HEK293 (cell line): ENCODE measurements at regions not wholly inside any gene's neighbourhood (a gene's known extent, or its start where the extent isn't known, plus 50 kb on each side); places are given as distances from the start of the nearest gene placed in this dataset.

Experiments
- CTCF ChIA-PET: fragments of 350-600 bp; formaldehyde crosslinking; extraction: SDS; loops from one replicate; lab custom pipeline; 2021; ENCODE audit warnings: antibody characterized with exemption; lab: Yijun Ruan, JAX
- POLR2A ChIA-PET: fragments of 300-600 bp; formaldehyde crosslinking; extraction: SDS; loops from one replicate; lab custom pipeline; 2020; ENCODE audit warnings: antibody characterized with exemption, inconsistent platforms; lab: Yijun Ruan, JAX
- H3K27ac ChIP-seq: fragments of 200-500 bp; sonication (Bioruptor generic); 2 replicates; pipeline ENCODE4 v1.5.1; 2014; ENCODE audit warnings: low read depth, low read length, control low read depth, inconsistent platforms; ENCODE audit errors: extremely low read depth
- H3K36me3 ChIP-seq, 2 experiments: fragments of 200-500 bp in 1 of 2; sonication (Bioruptor generic) in 1 of 2; 1 replicate in 1 of 2; 2 replicates in 1 of 2; pipeline ENCODE4 v1.5.1; 2014 to 2017; ENCODE audit warnings: inconsistent platforms in 2 of 2, low read length in 2 of 2; ENCODE audit not compliant: control insufficient read depth in 2 of 2, insufficient read depth in 1 of 2
- H3K4me1 ChIP-seq: fragments of 200-500 bp; sonication (Bioruptor generic); 2 replicates; pipeline ENCODE4 v1.5.1; 2014; ENCODE audit warnings: mild to moderate bottlenecking, low read length, inconsistent platforms; ENCODE audit not compliant: control insufficient read depth, insufficient read depth
- H3K4me3 ChIP-seq: 2 replicates; pipeline ENCODE4 v1.5.1; 2011; ENCODE audit warnings: low read depth, mild to moderate bottlenecking, control low read depth, low read length, moderate library complexity
- H3K9me3 ChIP-seq: fragments of 200-500 bp; sonication (Bioruptor generic); 2 replicates; pipeline ENCODE4 v1.5.1; 2014; ENCODE audit warnings: low read depth, low read length, inconsistent platforms; ENCODE audit not compliant: control insufficient read depth, insufficient read depth
- HOXC10 ChIP-seq: sonication (generic); formaldehyde crosslinking; IDR thresholded peaks from 2 replicates; pipeline ENCODE4 v1.8.1; 2023; ENCODE audit warnings: mild to moderate bottlenecking, missing genetic modification reagents
- OSR2 ChIP-seq: fragments of 450-650 bp; formaldehyde crosslinking; IDR thresholded peaks from 2 replicates; pipeline ENCODE4 v1.5.1; 2016; ENCODE audit warnings: missing biosample characterization, missing genetic modification characterization
- SCRT1 ChIP-seq: fragments of 450-650 bp; formaldehyde crosslinking; IDR thresholded peaks from 2 replicates; pipeline ENCODE4 v1.5.1; 2016; ENCODE audit warnings: missing biosample characterization, missing genetic modification characterization, borderline replicate concordance
- ZNF138 ChIP-seq: fragments of 450-650 bp; formaldehyde crosslinking; IDR thresholded peaks from 2 replicates; pipeline ENCODE4 v1.5.1; 2016; ENCODE audit warnings: missing biosample characterization, missing genetic modification characterization, borderline replicate concordance
- ZNF146 ChIP-seq: fragments of 450-650 bp; formaldehyde crosslinking; IDR thresholded peaks from 2 replicates; pipeline ENCODE4 v1.5.1; 2016; ENCODE audit warnings: missing biosample characterization, missing genetic modification characterization
- ZNF354C ChIP-seq: fragments of 450-650 bp; formaldehyde crosslinking; IDR thresholded peaks from 2 replicates; pipeline ENCODE4 v1.5.1; 2016; ENCODE audit warnings: missing biosample characterization, missing genetic modification characterization, low read depth, borderline replicate concordance
- ZNF48 ChIP-seq: fragments of 450-650 bp; formaldehyde crosslinking; IDR thresholded peaks from 2 replicates; pipeline ENCODE4 v1.5.1; 2016; ENCODE audit warnings: missing biosample characterization, missing genetic modification characterization
- ZNF548 ChIP-seq: fragments of 450-650 bp; formaldehyde crosslinking; IDR thresholded peaks from 2 replicates; pipeline ENCODE4 v1.5.1; 2016; ENCODE audit warnings: missing biosample characterization, missing genetic modification characterization
- ZNF561 ChIP-seq: fragments of 450-650 bp; IDR thresholded peaks from 2 replicates; pipeline ENCODE4 v1.5.1; 2018; ENCODE audit warnings: missing biosample characterization, missing genetic modification characterization, borderline replicate concordance
- TF ChIP-seq, protein P1 (sequence below): fragments of 450-650 bp; formaldehyde crosslinking; IDR thresholded peaks from 2 replicates; pipeline ENCODE4 v1.5.1; 2016; ENCODE audit warnings: missing biosample characterization, missing genetic modification characterization
- TF ChIP-seq, protein P2 (sequence below): fragments of 450-650 bp; formaldehyde crosslinking; IDR thresholded peaks from 2 replicates; pipeline ENCODE4 v1.5.1; 2016; ENCODE audit warnings: missing biosample characterization, missing genetic modification characterization
- TF ChIP-seq, protein P3 (sequence below): fragments of 450-650 bp; formaldehyde crosslinking; IDR thresholded peaks from 2 replicates; pipeline ENCODE4 v1.5.0; 2017; ENCODE audit warnings: missing biosample characterization, missing genetic modification characterization, borderline replicate concordance
- TF ChIP-seq, protein P4 (sequence below): fragments of 450-650 bp; formaldehyde crosslinking; IDR thresholded peaks from 2 replicates; pipeline ENCODE4 v1.5.1; 2017; ENCODE audit warnings: missing biosample characterization, missing genetic modification characterization

DNA sequence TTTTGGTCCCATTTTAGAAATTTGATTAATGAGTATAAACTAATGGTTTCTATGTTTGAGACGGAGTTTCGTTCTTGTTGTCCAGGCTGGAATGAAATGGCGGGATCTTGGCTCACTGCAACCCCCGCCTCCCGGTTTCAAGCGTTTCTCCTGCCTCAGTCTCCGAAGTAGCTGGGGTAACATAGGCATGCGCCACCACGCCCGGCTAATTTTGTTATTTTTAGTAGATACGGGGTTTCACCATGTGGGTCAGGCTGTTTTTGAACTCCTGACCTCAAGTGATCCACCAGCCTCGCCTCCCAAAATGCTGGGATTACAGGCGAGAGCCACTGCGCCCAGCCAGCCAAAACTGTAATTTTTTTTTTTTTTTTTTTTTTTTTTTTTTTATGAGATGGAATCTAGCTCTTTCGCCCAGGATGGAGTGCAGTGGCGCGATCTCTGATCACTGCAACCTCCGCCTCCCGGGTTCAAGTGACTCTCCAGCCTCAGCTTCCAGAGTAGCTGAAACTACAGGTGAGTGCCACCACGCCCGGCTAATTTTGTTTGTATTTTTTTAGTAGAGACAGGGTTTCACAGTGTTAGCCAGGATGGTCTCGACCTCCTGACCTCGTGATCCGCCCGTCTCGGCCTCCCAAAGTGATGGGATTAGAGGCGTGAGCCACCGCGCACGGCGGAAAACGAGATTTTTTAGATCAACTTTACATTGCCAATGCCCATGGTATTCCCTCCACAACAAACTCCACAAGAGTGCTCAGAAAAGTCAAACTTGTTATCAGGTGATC lies 127.8 kb downstream of the HFE start:
- TF ChIP-seq ZNF548 = no peak
- TF ChIP-seq SCRT1 = no peak
- TF ChIP-seq ZNF354C (tag by site-specific recombination) = no peak
- TF ChIP-seq, protein P1, sequence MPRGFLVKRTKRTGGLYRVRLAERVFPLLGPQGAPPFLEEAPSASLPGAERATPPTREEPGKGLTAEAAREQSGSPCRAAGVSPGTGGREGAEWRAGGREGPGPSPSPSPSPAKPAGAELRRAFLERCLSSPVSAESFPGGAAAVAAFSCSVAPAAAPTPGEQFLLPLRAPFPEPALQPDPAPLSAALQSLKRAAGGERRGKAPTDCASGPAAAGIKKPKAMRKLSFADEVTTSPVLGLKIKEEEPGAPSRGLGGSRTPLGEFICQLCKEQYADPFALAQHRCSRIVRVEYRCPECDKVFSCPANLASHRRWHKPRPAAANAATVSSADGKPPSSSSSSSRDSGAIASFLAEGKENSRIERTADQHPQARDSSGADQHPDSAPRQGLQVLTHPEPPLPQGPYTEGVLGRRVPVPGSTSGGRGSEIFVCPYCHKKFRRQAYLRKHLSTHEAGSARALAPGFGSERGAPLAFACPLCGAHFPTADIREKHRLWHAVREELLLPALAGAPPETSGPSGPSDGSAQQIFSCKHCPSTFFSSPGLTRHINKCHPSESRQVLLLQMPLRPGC = no peak
- TF ChIP-seq, protein P2, sequence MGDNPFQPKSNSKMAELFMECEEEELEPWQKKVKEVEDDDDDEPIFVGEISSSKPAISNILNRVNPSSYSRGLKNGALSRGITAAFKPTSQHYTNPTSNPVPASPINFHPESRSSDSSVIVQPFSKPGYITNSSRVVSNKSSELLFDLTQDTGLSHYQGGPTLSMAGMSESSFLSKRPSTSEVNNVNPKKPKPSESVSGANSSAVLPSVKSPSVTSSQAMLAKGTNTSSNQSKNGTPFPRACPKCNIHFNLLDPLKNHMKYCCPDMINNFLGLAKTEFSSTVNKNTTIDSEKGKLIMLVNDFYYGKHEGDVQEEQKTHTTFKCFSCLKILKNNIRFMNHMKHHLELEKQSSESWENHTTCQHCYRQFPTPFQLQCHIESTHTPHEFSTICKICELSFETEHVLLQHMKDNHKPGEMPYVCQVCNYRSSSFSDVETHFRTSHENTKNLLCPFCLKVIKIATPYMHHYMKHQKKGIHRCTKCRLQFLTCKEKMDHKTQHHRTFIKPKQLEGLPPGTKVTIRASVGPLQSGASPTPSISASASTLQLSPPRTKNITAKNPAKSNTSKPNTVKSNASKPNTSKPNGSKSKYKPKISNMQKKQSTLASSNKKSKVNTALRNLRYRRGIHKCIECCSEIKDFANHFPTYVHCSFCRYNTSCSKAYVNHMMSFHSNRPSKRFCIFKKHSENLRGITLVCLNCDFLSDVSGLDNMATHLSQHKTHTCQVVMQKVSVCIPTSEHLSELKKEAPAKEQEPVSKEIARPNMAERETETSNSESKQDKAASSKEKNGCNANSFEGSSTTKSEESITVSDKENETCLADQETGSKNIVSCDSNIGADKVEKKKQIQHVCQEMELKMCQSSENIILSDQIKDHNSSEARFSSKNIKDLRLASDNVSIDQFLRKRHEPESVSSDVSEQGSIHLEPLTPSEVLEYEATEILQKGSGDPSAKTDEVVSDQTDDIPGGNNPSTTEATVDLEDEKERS (tag by site-specific recombination) = no peak
- TF ChIP-seq HOXC10 (CRISPR knock-in tag) = no peak
- TF ChIP-seq, protein P3, sequence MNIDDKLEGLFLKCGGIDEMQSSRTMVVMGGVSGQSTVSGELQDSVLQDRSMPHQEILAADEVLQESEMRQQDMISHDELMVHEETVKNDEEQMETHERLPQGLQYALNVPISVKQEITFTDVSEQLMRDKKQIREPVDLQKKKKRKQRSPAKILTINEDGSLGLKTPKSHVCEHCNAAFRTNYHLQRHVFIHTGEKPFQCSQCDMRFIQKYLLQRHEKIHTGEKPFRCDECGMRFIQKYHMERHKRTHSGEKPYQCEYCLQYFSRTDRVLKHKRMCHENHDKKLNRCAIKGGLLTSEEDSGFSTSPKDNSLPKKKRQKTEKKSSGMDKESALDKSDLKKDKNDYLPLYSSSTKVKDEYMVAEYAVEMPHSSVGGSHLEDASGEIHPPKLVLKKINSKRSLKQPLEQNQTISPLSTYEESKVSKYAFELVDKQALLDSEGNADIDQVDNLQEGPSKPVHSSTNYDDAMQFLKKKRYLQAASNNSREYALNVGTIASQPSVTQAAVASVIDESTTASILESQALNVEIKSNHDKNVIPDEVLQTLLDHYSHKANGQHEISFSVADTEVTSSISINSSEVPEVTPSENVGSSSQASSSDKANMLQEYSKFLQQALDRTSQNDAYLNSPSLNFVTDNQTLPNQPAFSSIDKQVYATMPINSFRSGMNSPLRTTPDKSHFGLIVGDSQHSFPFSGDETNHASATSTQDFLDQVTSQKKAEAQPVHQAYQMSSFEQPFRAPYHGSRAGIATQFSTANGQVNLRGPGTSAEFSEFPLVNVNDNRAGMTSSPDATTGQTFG (tag by site-specific recombination) = no peak
- no peak for TF ChIP-seq ZNF48 (tag by site-specific recombination)
- TF ChIP-seq, protein P4, sequence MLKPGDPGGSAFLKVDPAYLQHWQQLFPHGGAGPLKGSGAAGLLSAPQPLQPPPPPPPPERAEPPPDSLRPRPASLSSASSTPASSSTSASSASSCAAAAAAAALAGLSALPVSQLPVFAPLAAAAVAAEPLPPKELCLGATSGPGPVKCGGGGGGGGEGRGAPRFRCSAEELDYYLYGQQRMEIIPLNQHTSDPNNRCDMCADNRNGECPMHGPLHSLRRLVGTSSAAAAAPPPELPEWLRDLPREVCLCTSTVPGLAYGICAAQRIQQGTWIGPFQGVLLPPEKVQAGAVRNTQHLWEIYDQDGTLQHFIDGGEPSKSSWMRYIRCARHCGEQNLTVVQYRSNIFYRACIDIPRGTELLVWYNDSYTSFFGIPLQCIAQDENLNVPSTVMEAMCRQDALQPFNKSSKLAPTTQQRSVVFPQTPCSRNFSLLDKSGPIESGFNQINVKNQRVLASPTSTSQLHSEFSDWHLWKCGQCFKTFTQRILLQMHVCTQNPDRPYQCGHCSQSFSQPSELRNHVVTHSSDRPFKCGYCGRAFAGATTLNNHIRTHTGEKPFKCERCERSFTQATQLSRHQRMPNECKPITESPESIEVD (tag by site-specific recombination) = no peak
- no peak for TF ChIP-seq ZNF138 (tag by site-specific recombination)
- TF ChIP-seq ZNF146 (tag by site-specific recombination) = no peak
- no peak for TF ChIP-seq ZNF561 (tag by site-specific recombination)
- no peak for TF ChIP-seq OSR2 (tag by site-specific recombination)
- no peaks in the 10 kb centered on the region for H3K9me3 ChIP-seq
- no peaks in the 10 kb centered on the region for H3K4me1 ChIP-seq
- no peak overlapping the region for H3K4me3 ChIP-seq
- H3K27ac ChIP-seq = no peak overlapping the region
- ChIA-PET CTCF (interaction anchor here (0.9 to 2.4 kb wide), 3 partner anchors 26 to 107 kb away, joined by 3 to 9 read pairs (median 3); a partner anchor contains a TSS), POLR2A (interaction anchor here (0.7 to 4.6 kb wide), 13 partner anchors 9 to 932 kb away, joined by 3 to 109 read pairs (median 43); a partner anchor contains a TSS)
- no peaks in the 10 kb centered on the region for H3K36me3 ChIP-seq
